Activated T-helper 1 cell treated with anti-CD3 and anti-CD28 coated beads, Interleukin-12 subunit alpha, Interleukin-12 subunit beta, Interleukin-2, Interleukin-4 antibody, amounts not matched to agents 30 ng/mL and 10 ng/mL and 1 ng/mL, durations not matched to agents 14 hours and 24 hours and 36 hours (primary cell): ENCODE measurements at regions not wholly inside any gene's neighbourhood (a gene's known extent, or its start where the extent isn't known, plus 50 kb on each side); places are given as distances from the start of the nearest gene placed in this dataset.
"Not testable (repeated sequence)": the region's sequence is repeated elsewhere in the genome, so short reads cannot be mapped to it uniquely, and the experiment has no call there.

Source experiments
- DNase-seq: peaks from one replicate; pipeline ENCODE4 v3.0.0; 2021; ENCODE audit warnings: low spot score
- H3K27ac Mint-ChIP-seq: one replicate; pipeline ENCODE4 v1.8.0; 2021; ENCODE audit warnings: mild to moderate bottlenecking, mixed read lengths
- H3K27me3 Mint-ChIP-seq: one replicate; pipeline ENCODE4 v1.8.0; 2022; ENCODE audit warnings: mild to moderate bottlenecking, moderate library complexity, mixed read lengths; ENCODE audit not compliant: insufficient read depth
- H3K36me3 Mint-ChIP-seq: one replicate; pipeline ENCODE4 v1.8.0; 2021; ENCODE audit warnings: low read depth, mixed read lengths
- H3K4me1 Mint-ChIP-seq: one replicate; pipeline ENCODE4 v1.8.0; 2021; ENCODE audit warnings: low read depth, mixed read lengths
- H3K4me3 Mint-ChIP-seq: one replicate; pipeline ENCODE4 v1.8.0; 2021; ENCODE audit warnings: mild to moderate bottlenecking, moderate library complexity, mixed read lengths
- H3K9me3 Mint-ChIP-seq: one replicate; pipeline ENCODE4 v1.8.0; 2021; ENCODE audit warnings: mixed read lengths
- intact Hi-C: fragments of 100-400 bp; cut with micrococcal nuclease; formaldehyde crosslinking; loops from one replicate; pipeline ENCODE4 v1.15.1; 2024

DNA sequence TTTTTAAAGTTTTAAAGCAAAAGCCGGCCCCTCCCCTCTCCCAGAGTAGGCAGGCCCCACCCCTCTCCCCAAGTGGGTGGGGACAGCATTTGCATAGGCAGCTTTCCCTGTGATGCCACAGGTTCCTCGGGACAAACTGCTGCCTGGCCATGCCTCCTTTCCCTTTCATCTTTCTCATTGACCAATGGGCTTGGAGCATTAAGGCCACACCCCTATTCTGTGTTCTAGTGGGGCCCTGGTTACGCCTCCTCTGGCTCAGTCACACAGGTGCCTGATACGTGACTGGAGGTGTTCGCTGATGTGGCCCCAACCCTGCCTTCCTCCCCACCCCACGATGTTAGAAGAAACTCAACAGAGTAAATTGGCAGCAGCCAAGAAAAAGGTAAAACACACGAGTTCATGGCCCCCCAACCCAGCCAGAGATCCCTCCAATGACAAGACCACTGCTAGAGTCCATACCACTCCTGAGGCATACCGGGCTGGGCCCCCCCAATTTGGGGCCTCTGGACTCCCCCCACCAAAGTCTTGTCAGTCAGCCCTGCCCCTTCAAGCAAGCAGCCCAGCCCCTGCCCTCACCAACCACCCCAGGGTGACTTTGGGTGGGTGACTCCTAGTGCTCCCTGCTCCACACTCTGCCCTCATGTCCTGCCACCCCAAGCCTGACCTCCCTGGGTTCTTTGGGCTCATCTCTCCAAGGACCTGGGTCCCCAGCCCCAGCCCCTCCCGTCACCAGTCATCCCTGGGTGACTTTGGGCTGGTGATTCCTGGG, 62.8 kb upstream of the CSPG4 start:
- H3K36me3 Mint-ChIP-seq = no peaks in the 10 kb centered on the region
- no peaks in the 10 kb centered on the region for H3K9me3 Mint-ChIP-seq
- H3K27me3 Mint-ChIP-seq = peaks cover 19% of the 10 kb centered on the region
- no peak overlapping the region for H3K27ac Mint-ChIP-seq
- intact Hi-C loops = no loop called here
- H3K4me1 Mint-ChIP-seq = peaks cover 21% of the 10 kb centered on the region
- DNase-seq = no peak
- H3K4me3 Mint-ChIP-seq = no peak overlapping the region

DNA sequence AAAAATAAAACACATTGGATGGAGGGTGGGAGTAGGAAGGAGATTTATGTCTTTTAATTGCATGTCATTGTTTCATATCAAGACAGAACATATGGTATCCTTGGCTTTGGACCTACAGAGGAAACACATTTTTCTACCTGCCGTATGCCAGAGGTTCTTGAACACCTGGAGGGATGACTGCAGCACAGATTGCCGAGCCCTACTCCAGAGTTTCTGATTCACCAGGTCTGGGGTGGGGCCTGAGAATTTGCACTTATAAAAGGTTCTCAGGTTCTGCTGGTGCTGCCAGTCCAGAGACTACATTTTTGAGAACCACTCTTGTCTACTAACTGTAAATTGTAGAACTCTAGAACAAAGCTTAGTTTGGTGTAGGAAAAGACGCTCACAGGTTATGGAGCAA, 61.3 kb upstream of the CSPG4 start:
- H3K27ac Mint-ChIP-seq, intact Hi-C loops, DNase-seq, H3K4me3 Mint-ChIP-seq, H3K36me3 Mint-ChIP-seq, H3K9me3 Mint-ChIP-seq: not testable (repeated sequence)
- peaks cover 15% of the 10 kb centered on the region for H3K27me3 Mint-ChIP-seq
- peaks cover 21% of the 10 kb centered on the region for H3K4me1 Mint-ChIP-seq

DNA sequence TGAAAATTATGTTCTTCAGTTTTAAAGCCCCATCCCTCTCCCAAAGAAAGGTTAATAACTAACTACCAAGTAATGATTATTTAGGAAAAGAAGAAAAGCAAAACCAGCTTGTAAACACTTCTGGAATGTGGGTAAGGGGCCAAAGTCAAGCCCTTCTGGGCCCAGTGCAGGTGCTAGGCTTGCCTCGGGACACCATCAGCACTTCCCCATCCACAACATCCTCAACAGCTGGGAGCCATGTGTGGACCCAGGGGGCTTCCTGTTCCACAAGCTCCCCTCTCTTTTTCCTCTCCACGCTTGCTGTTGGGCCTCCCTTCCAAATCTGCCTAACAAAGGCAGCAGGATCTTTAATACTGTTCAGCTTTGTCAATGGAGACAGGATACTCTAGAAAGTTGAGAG, 58.4 kb upstream of the CSPG4 start:
- not testable (repeated sequence) for H3K4me3 Mint-ChIP-seq

DNA sequence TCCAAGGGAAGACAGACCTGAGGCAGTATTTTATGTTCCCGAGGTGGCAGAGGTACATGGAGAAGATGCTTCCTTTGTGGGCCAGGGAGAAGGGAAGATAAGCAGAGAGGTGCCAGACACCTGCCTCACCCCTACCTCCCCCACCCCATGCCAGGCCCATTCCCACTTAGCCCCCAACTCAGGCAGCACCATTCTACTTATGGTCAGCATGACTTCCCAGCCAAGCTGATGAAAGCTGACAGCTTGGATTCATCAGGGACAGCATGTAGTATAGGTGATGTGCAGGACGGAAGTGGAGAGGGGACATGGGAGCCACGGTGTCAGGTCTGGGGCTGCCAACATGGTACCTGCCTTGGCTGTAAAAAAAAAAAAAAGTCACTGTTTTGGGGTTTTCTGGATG, 57.5 kb upstream of the CSPG4 start:
- intact Hi-C loops = no loop called here
- Mint-ChIP-seq H3K4me3 (no peak overlapping the region), H3K9me3 (no peaks in the 10 kb centered on the region), H3K4me1 (no peaks in the 10 kb centered on the region), H3K27ac (no peak overlapping the region), H3K36me3 (no peaks in the 10 kb centered on the region), H3K27me3 (peaks cover 10% of the 10 kb centered on the region)
- no peak for DNase-seq

More for the DNA sequence above, 58.4 kb upstream of the CSPG4 start:
- H3K27ac Mint-ChIP-seq, H3K36me3 Mint-ChIP-seq, H3K9me3 Mint-ChIP-seq, H3K4me1 Mint-ChIP-seq, DNase-seq, H3K27me3 Mint-ChIP-seq, intact Hi-C loops: not testable (repeated sequence)

DNA sequence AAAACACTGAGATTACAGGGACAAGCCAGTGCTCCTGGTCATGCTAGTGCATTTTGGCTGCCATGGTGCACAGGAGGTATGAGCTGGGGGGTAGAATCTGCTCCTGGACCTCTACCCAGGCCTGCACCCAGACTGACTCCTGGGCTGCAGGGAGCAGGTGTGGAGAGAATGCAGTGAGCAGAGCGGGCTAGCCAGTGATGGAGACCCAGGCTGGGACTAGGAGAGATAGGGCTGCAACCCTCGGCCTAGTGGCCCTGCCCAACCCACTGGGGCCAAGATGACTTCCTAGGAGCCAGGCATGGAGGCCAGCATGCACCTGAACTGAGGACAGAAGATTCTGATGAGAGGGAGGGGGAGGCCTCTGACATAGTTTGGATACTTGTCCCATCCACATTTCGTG, 55.9 kb upstream of the CSPG4 start:
- H3K36me3 Mint-ChIP-seq = not testable (repeated sequence)

DNA sequence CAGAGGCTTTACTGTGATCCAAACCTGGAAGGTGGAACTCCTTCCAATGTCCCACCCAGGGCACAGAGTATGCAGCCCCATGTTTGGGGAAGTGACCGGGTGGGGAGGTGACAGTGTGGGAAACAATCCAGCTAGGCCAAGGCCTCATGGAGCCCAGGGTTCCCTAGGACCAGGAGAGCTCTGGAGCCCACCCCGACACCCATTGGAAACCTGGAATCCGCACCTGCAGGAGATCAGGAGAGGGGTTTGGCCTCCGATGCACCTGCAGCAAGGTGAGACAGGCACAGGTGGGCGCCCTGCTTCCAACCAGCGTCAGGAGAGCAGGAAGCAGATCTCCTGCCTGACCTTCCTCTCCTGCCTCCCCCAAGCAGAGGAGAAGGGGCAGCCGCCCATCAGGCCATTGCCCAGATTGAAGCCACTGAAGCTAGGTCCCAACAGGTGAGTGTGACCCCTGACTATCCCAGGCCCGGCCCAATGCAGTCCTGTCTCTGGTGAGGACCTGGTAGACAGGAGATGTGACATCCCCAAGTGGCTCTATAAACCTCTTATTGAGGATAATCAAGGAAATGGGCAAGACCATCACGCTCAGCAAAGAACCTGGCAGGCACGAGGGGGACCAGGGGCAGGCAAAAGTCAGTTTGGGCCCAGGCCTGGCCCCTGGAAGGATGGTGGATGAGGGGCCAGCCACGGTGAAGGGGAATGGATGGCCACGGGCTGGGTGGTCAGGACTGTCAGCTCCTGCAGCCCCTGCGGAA, 53.1 kb upstream of the CSPG4 start:
- H3K4me3 Mint-ChIP-seq, H3K4me1 Mint-ChIP-seq, intact Hi-C loops, H3K27ac Mint-ChIP-seq, H3K27me3 Mint-ChIP-seq, DNase-seq, H3K36me3 Mint-ChIP-seq, H3K9me3 Mint-ChIP-seq: not testable (repeated sequence)

More for the DNA sequence above, 55.9 kb upstream of the CSPG4 start:
- H3K27me3 Mint-ChIP-seq, DNase-seq, H3K4me1 Mint-ChIP-seq, H3K9me3 Mint-ChIP-seq, H3K27ac Mint-ChIP-seq, H3K4me3 Mint-ChIP-seq, intact Hi-C loops: not testable (repeated sequence)

DNA sequence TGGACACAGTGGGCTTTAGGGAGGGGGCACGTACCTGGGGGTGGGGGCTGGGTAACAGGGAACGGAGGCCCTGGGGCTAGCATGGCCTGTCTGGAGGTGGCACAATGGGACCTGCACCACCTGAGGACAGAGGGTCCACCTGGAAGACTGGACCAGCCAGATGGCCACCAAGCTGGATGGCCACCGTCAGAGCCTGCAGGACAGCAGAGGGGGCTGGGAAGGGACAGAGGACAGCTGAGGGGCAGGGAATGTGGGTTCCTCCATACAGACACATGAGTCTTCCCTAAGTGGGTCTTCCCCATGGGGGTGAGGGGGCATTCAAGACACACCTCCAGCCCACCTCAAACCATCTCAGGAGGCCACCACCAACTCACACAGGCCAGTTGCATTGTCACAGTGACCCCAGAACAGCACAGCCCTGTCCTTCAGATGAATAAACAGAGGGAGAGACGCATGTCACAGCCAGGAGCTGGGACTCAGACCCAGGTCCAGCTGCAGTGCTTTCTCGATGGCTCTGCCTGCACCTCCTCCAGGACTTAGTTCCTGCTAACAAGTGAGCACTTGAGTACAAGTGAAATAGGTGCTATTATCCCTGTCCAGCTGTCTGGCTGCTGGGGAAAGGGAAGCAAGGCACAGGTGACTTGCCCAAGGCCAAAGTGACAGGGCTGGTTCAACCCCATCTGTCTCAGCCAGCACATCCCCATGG, 52.4 kb upstream of the CSPG4 start:
- H3K27ac Mint-ChIP-seq, H3K27me3 Mint-ChIP-seq, H3K9me3 Mint-ChIP-seq, DNase-seq, H3K4me1 Mint-ChIP-seq, intact Hi-C loops, H3K36me3 Mint-ChIP-seq, H3K4me3 Mint-ChIP-seq: not testable (repeated sequence)

DNA sequence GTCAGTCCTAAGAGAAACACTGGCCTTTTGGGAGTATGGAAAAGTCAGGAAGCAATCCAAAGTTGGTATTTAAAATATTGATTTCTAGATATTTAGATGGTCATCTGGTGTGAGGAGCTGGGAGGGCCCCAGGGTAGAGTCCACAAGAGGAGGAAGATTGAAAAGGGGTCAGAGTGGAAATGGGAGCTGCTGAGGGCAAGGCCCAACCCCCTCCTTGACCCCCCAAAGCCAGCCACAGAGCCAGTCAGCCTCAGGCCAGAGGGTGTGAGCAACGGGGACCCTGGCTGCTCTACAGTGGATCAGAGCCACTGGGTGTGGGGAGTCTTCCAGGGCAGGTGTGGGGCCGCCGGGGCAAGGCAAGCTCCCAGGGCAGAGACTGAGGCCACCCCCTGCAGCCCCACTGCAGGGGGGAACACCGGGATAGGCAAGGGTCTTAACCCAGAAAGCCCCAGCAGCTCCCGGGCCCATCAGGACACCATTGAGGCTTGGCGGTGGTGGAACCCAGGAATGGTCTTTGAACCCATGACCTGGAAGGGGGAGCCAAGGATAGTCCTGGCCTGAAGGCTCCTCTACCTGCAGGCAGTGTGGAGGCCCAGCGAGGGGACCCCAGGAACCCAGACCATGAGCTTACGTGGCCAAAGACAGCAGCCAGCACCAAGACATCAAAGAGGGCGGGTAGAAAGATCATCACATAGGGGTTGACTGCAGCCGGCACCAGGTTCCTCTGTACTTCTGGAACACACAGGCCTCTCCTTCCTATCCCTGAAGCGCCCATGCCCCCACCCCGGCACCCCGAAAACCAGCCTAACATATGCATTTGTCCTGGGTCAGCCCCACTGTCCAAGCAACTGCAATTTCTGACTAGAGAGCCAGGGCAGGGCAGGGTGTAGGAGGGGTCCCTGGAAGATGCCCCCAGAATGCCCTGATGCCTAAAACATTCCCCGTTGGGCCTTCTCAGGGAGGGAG, 51.3 kb upstream of the CSPG4 start:
- H3K36me3 Mint-ChIP-seq, DNase-seq, H3K27me3 Mint-ChIP-seq, H3K9me3 Mint-ChIP-seq, H3K4me3 Mint-ChIP-seq, intact Hi-C loops, H3K27ac Mint-ChIP-seq, H3K4me1 Mint-ChIP-seq: not testable (repeated sequence)

DNA sequence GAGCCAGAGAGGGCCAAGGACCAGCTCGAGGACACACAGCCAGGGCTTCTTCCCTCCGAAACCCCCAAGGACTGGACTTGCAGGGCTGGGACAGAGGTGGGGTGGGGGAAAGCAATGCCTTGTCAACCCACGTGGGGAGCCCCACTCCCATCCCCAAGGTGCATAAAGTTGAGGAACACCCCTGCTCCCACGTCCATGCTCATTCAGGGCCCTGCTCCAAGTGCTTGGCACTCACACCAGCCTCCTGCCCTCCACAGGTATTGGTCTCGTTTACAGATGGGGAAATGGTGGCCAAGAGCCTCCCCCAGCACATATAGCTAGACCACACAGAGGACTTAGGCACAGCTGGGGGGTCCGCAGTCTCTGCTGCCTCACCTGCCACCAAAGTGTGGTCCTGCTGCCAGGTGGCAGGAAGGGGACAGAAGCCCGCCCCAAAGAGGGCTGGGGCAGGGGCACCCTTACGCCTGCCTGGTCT, 50.5 kb upstream of the CSPG4 start:
- no peak for DNase-seq
- no peaks in the 10 kb centered on the region for H3K9me3 Mint-ChIP-seq
- intact Hi-C loops = no loop called here
- H3K4me1 Mint-ChIP-seq = peaks cover 10% of the 10 kb centered on the region
- no peak overlapping the region for H3K4me3 Mint-ChIP-seq
- H3K27me3 Mint-ChIP-seq = no peaks in the 10 kb centered on the region
- H3K27ac Mint-ChIP-seq = no peak overlapping the region
- no peaks in the 10 kb centered on the region for H3K36me3 Mint-ChIP-seq
